ENCODE measurements at regions not wholly inside any gene's neighbourhood (a gene's known extent, or its start where the extent isn't known, plus 50 kb on each side); places are given as distances from the start of the nearest gene placed in this dataset.

DNA sequence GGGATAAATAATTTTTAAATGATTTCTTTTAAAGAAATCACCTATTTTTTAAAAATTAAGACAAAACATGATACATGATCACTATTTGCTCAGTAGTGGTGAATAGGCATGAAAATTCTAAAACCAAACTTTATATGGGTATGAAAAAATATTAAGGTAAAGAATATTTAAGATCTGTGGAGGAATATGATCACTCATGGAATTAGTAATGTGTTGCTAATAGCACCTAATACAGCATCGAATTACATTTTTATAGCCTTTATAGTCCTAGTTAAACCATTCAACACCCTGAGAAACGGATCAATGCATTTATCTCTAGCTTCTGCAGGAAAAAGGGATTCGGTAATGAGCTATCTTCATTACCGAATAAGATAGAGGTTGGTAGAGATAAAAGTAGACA lies 373.9 kb downstream of the LRRIQ3 start:
- no peak overlapping the region for H3K4me3 ChIP-seq
- FAIRE-seq (no peak), DNase-seq (ENCODE audit: low read depth in 1 of 2, low spot score in 1 of 2) (no peak), ATAC-seq (no peak)
- no peaks in the 10 kb centered on the region for H3K9me3 ChIP-seq
- no peak overlapping the region for H3K27ac ChIP-seq
- POLR2A ChIA-PET: no interaction called here
- TF ChIP-seq SMC3 (IDR thresholded peaks at IDR 0.05) (no peak), MAFK (IDR thresholded peaks at IDR 0.05; ENCODE audit: partially characterized antibody) (peak; percentile 59)
- WGBS (ENCODE audit: missing lambda C conversion rate): 41% methylated on average over 4 of the region's 4 CpGs
- H3K4me2 ChIP-seq: no peak overlapping the region
- CTCF ChIA-PET: no interaction called here
- H3K4me1 ChIP-seq: no peaks in the 10 kb centered on the region

DNA sequence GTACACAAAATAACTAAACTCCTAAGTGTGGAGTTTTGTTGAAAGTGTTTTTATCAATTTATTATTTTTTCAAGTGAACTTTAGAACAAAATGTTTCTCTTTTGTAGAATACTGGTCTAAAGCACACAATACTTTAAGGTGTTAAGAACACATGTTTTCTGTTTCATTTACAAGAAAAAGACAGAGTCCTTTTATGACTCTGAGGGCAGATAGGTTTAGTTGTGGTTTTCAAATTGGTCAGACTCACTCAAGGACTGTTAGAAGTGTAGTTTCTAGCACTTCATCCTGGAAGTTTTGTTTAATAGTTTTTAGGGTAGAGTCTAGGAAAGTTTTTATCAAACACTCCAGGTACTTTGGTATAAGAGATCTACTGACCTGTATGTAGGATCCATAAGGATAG lies 376.5 kb downstream of the LRRIQ3 start:
- H3K4me2 ChIP-seq: no peak overlapping the region
- FAIRE-seq (no peak), DNase-seq (ENCODE audit: low read depth in 1 of 2, low spot score in 1 of 2) (no peak), ATAC-seq (no peak)
- ChIA-PET CTCF (no interaction called here), POLR2A (no interaction called here)
- H3K4me1 ChIP-seq: no peaks in the 10 kb centered on the region
- H3K27ac ChIP-seq: no peak overlapping the region
- H3K4me3 ChIP-seq: no peak overlapping the region
- H3K9me3 ChIP-seq: no peaks in the 10 kb centered on the region
- TF ChIP-seq NFE2L2 (conservative IDR thresholded peaks at IDR 0.05; ENCODE audit: low read length) (no peak), RCOR1 (IDR thresholded peaks at IDR 0.05; ENCODE audit: low read depth, low read length) (no peak), FOSL2 (IDR thresholded peaks at IDR 0.05) (no peak), FOSL2 (CRISPR knock-in tag; IDR thresholded peaks at IDR 0.05) (no peak), RFX5 (IDR thresholded peaks at IDR 0.05) (no peak), USF2 (IDR thresholded peaks at IDR 0.05) (no peak), RARB (CRISPR knock-in tag; IDR thresholded peaks at IDR 0.05) (no peak), MAFK (IDR thresholded peaks at IDR 0.05; ENCODE audit: partially characterized antibody) (no peak), ZNF302 (CRISPR knock-in tag; IDR thresholded peaks at IDR 0.05) (no peak), EHMT2 (IDR thresholded peaks at IDR 0.05; ENCODE audit: low read depth) (no peak), BHLHE40 (IDR thresholded peaks at IDR 0.05; ENCODE audit: low read depth, low read length) (no peak), MAZ (IDR thresholded peaks at IDR 0.05; ENCODE audit: borderline replicate concordance, low read depth, low read length) (no peak), PBX3 (IDR thresholded peaks at IDR 0.05) (no peak), HMGXB4 (CRISPR knock-in tag; IDR thresholded peaks at IDR 0.05; ENCODE audit: borderline replicate concordance) (no peak), ESRRA (IDR thresholded peaks at IDR 0.05; ENCODE audit: borderline replicate concordance, low read length) (no peak), MYC (IDR thresholded peaks at IDR 0.05; ENCODE audit: borderline replicate concordance, low read length) (no peak), HOXA7 (CRISPR knock-in tag; IDR thresholded peaks at IDR 0.05) (no peak)

GRCh38 chr1:73820843-73821242 lies 377.1 kb downstream of the LRRIQ3 start:
- no peaks in the 10 kb centered on the region for H3K4me1 ChIP-seq
- H3K4me2 ChIP-seq: no peak overlapping the region
- H3K9me3 ChIP-seq: no peaks in the 10 kb centered on the region
- POLR2A ChIA-PET: no interaction called here
- FAIRE-seq (no peak), DNase-seq (ENCODE audit: low read depth in 1 of 2, low spot score in 1 of 2) (no peak), ATAC-seq (no peak)
- no peak overlapping the region for H3K4me3 ChIP-seq
- CTCF ChIA-PET: no interaction called here
- H3K27ac ChIP-seq: no peak overlapping the region
- 58% methylated on average over 1 of the region's 1 CpG for WGBS (ENCODE audit: missing lambda C conversion rate)
- TF ChIP-seq ESRRA (IDR thresholded peaks at IDR 0.05; ENCODE audit: borderline replicate concordance, low read length): no peak
- TF ChIP-seq RCOR1 (IDR thresholded peaks at IDR 0.05; ENCODE audit: low read depth, low read length): no peak
- no peak for TF ChIP-seq FOXS1 (CRISPR knock-in tag; IDR thresholded peaks at IDR 0.05)
- no peak for TF ChIP-seq TFCP2L1 (CRISPR knock-in tag; IDR thresholded peaks at IDR 0.05)
- no peak for TF ChIP-seq NFE2L2 (conservative IDR thresholded peaks at IDR 0.05; ENCODE audit: low read length)
- no peak for TF ChIP-seq CBX2 (IDR thresholded peaks at IDR 0.05; ENCODE audit: borderline replicate concordance, low read depth)
- no peak for TF ChIP-seq ELK1 (IDR thresholded peaks at IDR 0.05; ENCODE audit: low read depth, low read length)
- TF ChIP-seq CTCF (IDR thresholded peaks at IDR 0.05): no peak
- no peak for TF ChIP-seq ZNF302 (CRISPR knock-in tag; IDR thresholded peaks at IDR 0.05)
- TF ChIP-seq PBX3 (IDR thresholded peaks at IDR 0.05): no peak
- TF ChIP-seq HOXB5 (CRISPR knock-in tag; IDR thresholded peaks at IDR 0.05): no peak
- no peak for TF ChIP-seq HDAC2 (IDR thresholded peaks at IDR 0.05)
- no peak for TF ChIP-seq PHF8 (IDR thresholded peaks at IDR 0.05; ENCODE audit: borderline replicate concordance, low read depth)
